ENCODE measurements at regions not wholly inside any gene's neighbourhood (a gene's known extent, or its start where the extent isn't known, plus 50 kb on each side); places are given as distances from the start of the nearest gene placed in this dataset.
A peak's percentile ranks its signal among the peaks of the same experiment; 100 is the strongest.
"Not testable (repeated sequence)": the region's sequence is repeated elsewhere in the genome, so short reads cannot be mapped to it uniquely, and the experiment has no call there.

- no peak for DNase-seq (ENCODE audit: low read depth in 1 of 2, low spot score in 1 of 2)
Measured at GRCh38 chr22:46026899-46027210, 49.9 kb upstream of the WNT7B start.

GRCh38 chr22:46027211-46028105 is 50.5 kb upstream of the WNT7B start:
- DNase-seq (ENCODE audit: low read depth in 1 of 2, low spot score in 1 of 2), result no peak

GRCh38 chr22:46028106-46028991 is 51.4 kb upstream of the WNT7B start:
- no peak for DNase-seq (ENCODE audit: low read depth in 1 of 2, low spot score in 1 of 2)

- DNase-seq (ENCODE audit: low read depth in 1 of 2, low spot score in 1 of 2), result no peak
Measured at GRCh38 chr22:46029036-46029435, 52.1 kb upstream of the WNT7B start.

- DNase-seq (ENCODE audit: low read depth in 1 of 2, low spot score in 1 of 2), result no peak
Measured at GRCh38 chr22:46029574-46030200, 52.7 kb upstream of the WNT7B start.

- no peak for DNase-seq (ENCODE audit: low read depth in 1 of 2, low spot score in 1 of 2)
Measured at GRCh38 chr22:46030231-46030880, 53.4 kb upstream of the WNT7B start.

GRCh38 chr22:46031066-46031465 is 54.1 kb upstream of the WNT7B start:
- DNase-seq (ENCODE audit: low read depth in 1 of 2, low spot score in 1 of 2), result no peak

- no peak for DNase-seq (ENCODE audit: low read depth in 1 of 2, low spot score in 1 of 2)
Measured at GRCh38 chr22:46031557-46031956, 54.6 kb upstream of the WNT7B start.

- DNase-seq (ENCODE audit: low read depth in 1 of 2, low spot score in 1 of 2), result no peak
Measured at GRCh38 chr22:46031965-46032851, 55.2 kb upstream of the WNT7B start.

GRCh38 chr22:46033256-46034200 is 56.6 kb upstream of the WNT7B start:
- no peak for DNase-seq (ENCODE audit: low read depth in 1 of 2, low spot score in 1 of 2)

- not testable (repeated sequence) for DNase-seq (ENCODE audit: low read depth in 1 of 2, low spot score in 1 of 2)
Measured at GRCh38 chr22:46034480-46034879, 57.5 kb upstream of the WNT7B start.

- no peak for DNase-seq (ENCODE audit: low read depth in 1 of 2, low spot score in 1 of 2)
Measured at GRCh38 chr22:46035380-46035741, 58.4 kb upstream of the WNT7B start.

- DNase-seq (ENCODE audit: low read depth in 1 of 2, low spot score in 1 of 2), result peak; percentile 99 to 100
Measured at GRCh38 chr22:46035742-46036557, 59.0 kb upstream of the WNT7B start.

- DNase-seq (ENCODE audit: low read depth in 1 of 2, low spot score in 1 of 2), result no peak
Measured at GRCh38 chr22:46036558-46037408, 59.8 kb upstream of the WNT7B start.

GRCh38 chr22:46038174-46038487 is 61.2 kb upstream of the WNT7B start:
- DNase-seq (ENCODE audit: low read depth in 1 of 2, low spot score in 1 of 2), result no peak

- no peak for DNase-seq (ENCODE audit: low read depth in 1 of 2, low spot score in 1 of 2)
Measured at GRCh38 chr22:46038516-46039430, 61.8 kb upstream of the WNT7B start.

- no peak for DNase-seq (ENCODE audit: low read depth in 1 of 2, low spot score in 1 of 2)
Measured at GRCh38 chr22:46039535-46039934, 62.6 kb upstream of the WNT7B start.
